OCI-M1 (cell line): ENCODE measurements at regions not wholly inside any gene's neighbourhood (a gene's known extent, or its start where the extent isn't known, plus 50 kb on each side); places are given as distances from the start of the nearest gene placed in this dataset.
"Not testable (repeated sequence)": the region's sequence is repeated elsewhere in the genome, so short reads cannot be mapped to it uniquely, and the experiment has no call there.

Experiments used
- DNase-seq: peaks from one replicate; lab custom pipeline; 2025; lab: John Stamatoyannopoulos, UW

GRCh38 chr14:53857625-53858344 is 98.8 kb downstream of the BMP4 start:
- DNase-seq, result no peak

GRCh38 chr14:53855574-53855973 is 101.1 kb downstream of the BMP4 start:
- no peak for DNase-seq

- DNase-seq, result no peak
These were observed 101.5 kb downstream of the BMP4 start for GRCh38 chr14:53855127-53855526.

- no peak for DNase-seq
These were observed 105.1 kb downstream of the BMP4 start for GRCh38 chr14:53851394-53852090.

GRCh38 chr14:53850714-53851296 is 105.8 kb downstream of the BMP4 start:
- no peak for DNase-seq

- DNase-seq, result no peak
These were observed 107.1 kb downstream of the BMP4 start for GRCh38 chr14:53849549-53849948.

- no peak for DNase-seq
These were observed 107.8 kb downstream of the BMP4 start for GRCh38 chr14:53848854-53849253.

GRCh38 chr14:53847881-53848280 is 108.7 kb downstream of the BMP4 start:
- no peak for DNase-seq

GRCh38 chr14:53847057-53847456 is 109.6 kb downstream of the BMP4 start:
- no peak for DNase-seq

GRCh38 chr14:53845813-53846693 is 110.6 kb downstream of the BMP4 start:
- DNase-seq, result no peak

GRCh38 chr14:53842938-53843337 is 113.7 kb downstream of the BMP4 start:
- DNase-seq, result no peak

GRCh38 chr14:53841109-53842099 is 115.2 kb downstream of the BMP4 start:
- no peak for DNase-seq

GRCh38 chr14:53840444-53840843 is 116.2 kb downstream of the BMP4 start:
- no peak for DNase-seq

- no peak for DNase-seq
These were observed 118.3 kb downstream of the BMP4 start for GRCh38 chr14:53838374-53838773.

- not testable (repeated sequence) for DNase-seq
These were observed 119.0 kb downstream of the BMP4 start for GRCh38 chr14:53837656-53838055.

GRCh38 chr14:53836551-53836950 is 120.1 kb downstream of the BMP4 start:
- DNase-seq, result no peak

GRCh38 chr14:53828820-53829219 is 127.8 kb downstream of the BMP4 start:
- DNase-seq, result no peak

GRCh38 chr14:53824061-53824460 is 132.6 kb downstream of the BMP4 start:
- DNase-seq, result no peak

GRCh38 chr14:53814392-53814791 is 142.2 kb downstream of the BMP4 start:
- DNase-seq, result no peak

GRCh38 chr14:53810221-53810620 is 146.4 kb downstream of the BMP4 start:
- no peak for DNase-seq

- DNase-seq, result no peak
These were observed 148.6 kb downstream of the BMP4 start for GRCh38 chr14:53808042-53808441.
